DND-41 (cell line): ENCODE measurements at regions not wholly inside any gene's neighbourhood (a gene's known extent, or its start where the extent isn't known, plus 50 kb on each side); places are given as distances from the start of the nearest gene placed in this dataset.

Experiments
- EZH2 ChIP-seq: IDR thresholded peaks from 3 replicates; pipeline ENCODE4 v1.6.1; 2012; ENCODE audit warnings: borderline replicate concordance, low read depth, mild to moderate bottlenecking, moderate library complexity, low read length, inconsistent platforms; ENCODE audit not compliant: severe bottlenecking
- TF ChIP-seq, protein P1 (sequence below): IDR thresholded peaks from 2 replicates; pipeline ENCODE4 v1.5.1; 2012; ENCODE audit warnings: borderline replicate concordance, low read length, moderate library complexity, mild to moderate bottlenecking; ENCODE audit not compliant: poor library complexity, severe bottlenecking; ENCODE audit errors: extremely low read depth

DNA sequence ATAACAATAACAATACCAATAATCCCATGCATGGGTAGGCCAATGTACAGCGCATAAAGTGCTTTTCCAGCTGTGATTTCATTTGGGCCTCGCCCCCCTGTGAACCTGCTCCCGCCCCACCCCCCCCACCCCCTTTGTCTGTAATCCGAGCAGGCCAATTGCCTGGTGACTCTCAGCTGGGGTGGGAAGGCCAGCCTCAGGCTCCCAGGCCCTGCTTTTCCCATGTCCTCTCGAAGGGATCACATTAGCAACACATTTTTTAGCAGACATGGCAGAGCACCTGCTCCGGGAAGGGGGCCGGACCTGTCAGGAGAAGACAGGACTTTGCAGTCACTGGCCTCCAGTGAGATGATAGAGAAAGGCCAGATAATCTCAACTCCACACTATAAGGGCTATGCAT is 439.3 kb downstream of the RPS24 start:
- TF ChIP-seq, protein P1, sequence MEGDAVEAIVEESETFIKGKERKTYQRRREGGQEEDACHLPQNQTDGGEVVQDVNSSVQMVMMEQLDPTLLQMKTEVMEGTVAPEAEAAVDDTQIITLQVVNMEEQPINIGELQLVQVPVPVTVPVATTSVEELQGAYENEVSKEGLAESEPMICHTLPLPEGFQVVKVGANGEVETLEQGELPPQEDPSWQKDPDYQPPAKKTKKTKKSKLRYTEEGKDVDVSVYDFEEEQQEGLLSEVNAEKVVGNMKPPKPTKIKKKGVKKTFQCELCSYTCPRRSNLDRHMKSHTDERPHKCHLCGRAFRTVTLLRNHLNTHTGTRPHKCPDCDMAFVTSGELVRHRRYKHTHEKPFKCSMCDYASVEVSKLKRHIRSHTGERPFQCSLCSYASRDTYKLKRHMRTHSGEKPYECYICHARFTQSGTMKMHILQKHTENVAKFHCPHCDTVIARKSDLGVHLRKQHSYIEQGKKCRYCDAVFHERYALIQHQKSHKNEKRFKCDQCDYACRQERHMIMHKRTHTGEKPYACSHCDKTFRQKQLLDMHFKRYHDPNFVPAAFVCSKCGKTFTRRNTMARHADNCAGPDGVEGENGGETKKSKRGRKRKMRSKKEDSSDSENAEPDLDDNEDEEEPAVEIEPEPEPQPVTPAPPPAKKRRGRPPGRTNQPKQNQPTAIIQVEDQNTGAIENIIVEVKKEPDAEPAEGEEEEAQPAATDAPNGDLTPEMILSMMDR = no peak
- no peak for TF ChIP-seq EZH2
